Thyroid gland (tissue), 4 donors: ENCODE measurements at regions not wholly inside any gene's neighbourhood (a gene's known extent, or its start where the extent isn't known, plus 50 kb on each side); places are given as distances from the start of the nearest gene placed in this dataset.

Source experiments
- DNase-seq, 2 donors: peaks; one replicate each; pipeline ENCODE4 v3.0.0-alpha.2; 2019
- H3K27ac ChIP-seq, 3 donors: fragments of 200-600 bp; sonication (generic); 1 replicate in 2 of 3; 2 replicates in 1 of 3; pipeline ENCODE4 v1.5.1; 2016 to 2019; ENCODE audit warnings: mild to moderate bottlenecking in 1 of 3, moderate library complexity in 1 of 3
- H3K27me3 ChIP-seq: fragments of 200-600 bp; sonication (generic); one replicate; pipeline ENCODE4 v1.5.1; 2019
- H3K36me3 ChIP-seq, 2 donors: fragments of 200-600 bp; sonication (generic); one replicate each; pipeline ENCODE4 v1.5.1; 2016 to 2019
- H3K4me1 ChIP-seq, 2 donors: fragments of 200-600 bp; sonication (generic); one replicate each; pipeline ENCODE4 v1.5.1; 2017 to 2019
- H3K4me3 ChIP-seq, 3 donors: fragments of 200-600 bp; sonication (generic); replicated peaks in 1 of 3; 1 replicate in 2 of 3; 2 replicates in 1 of 3; pipeline ENCODE4 v1.5.1; 2016; ENCODE audit warnings: mild to moderate bottlenecking in 1 of 3
- H3K9me3 ChIP-seq: fragments of 200-600 bp; sonication (generic); one replicate; pipeline ENCODE4 v1.5.1; 2017
- POLR2A ChIP-seq, 2 donors: fragments of 450-650 bp; IDR thresholded peaks; one replicate each; pipeline ENCODE4 v1.6.1; 2017; ENCODE audit warnings: antibody characterized with exemption in 2 of 2, mild to moderate bottlenecking in 2 of 2, moderate library complexity in 1 of 2
- WGBS, 2 donors: methylation state at CpG; one replicate each; pipeline ENCODE4 v1.1.5; 2017; 5-methylcytosine and 5-hydroxymethylcytosine counted together
- intact Hi-C: fragments of 100-400 bp; cut with DNase I; formaldehyde crosslinking; loops from one replicate; pipeline ENCODE4 v1.15.1; 2023
- TF ChIP-seq, protein P1 (sequence below), 6 experiments: fragments of 200-600 bp in 3 of 6; fragments of 450-650 bp in 3 of 6; sonication (generic) in 3 of 6; IDR thresholded peaks; one replicate each; pipeline ENCODE4 v1.5.1; 2016 to 2019; ENCODE audit warnings: antibody characterized with exemption in 6 of 6, mild to moderate bottlenecking in 2 of 6, inconsistent platforms in 1 of 6, moderate library complexity in 1 of 6

- H3K27me3 ChIP-seq: no peaks in the 10 kb centered on the region
- peaks cover 32% of the 10 kb centered on the region in 2 donors for H3K4me1 ChIP-seq
- H3K36me3 ChIP-seq: no peaks in the 10 kb centered on the region
- intact Hi-C loops: no loop called here
- no peaks in the 10 kb centered on the region for H3K9me3 ChIP-seq
- H3K4me3 ChIP-seq: no peak overlapping the region
- WGBS, 2 donors: 29 to 40% methylated on average over 2 of the region's 2 CpGs
- peak overlapping the region; percentile 56 to 86 (median 82) for H3K27ac ChIP-seq
- no peak for TF ChIP-seq POLR2A (IDR thresholded peaks at IDR 0.05)
- TF ChIP-seq, protein P1, sequence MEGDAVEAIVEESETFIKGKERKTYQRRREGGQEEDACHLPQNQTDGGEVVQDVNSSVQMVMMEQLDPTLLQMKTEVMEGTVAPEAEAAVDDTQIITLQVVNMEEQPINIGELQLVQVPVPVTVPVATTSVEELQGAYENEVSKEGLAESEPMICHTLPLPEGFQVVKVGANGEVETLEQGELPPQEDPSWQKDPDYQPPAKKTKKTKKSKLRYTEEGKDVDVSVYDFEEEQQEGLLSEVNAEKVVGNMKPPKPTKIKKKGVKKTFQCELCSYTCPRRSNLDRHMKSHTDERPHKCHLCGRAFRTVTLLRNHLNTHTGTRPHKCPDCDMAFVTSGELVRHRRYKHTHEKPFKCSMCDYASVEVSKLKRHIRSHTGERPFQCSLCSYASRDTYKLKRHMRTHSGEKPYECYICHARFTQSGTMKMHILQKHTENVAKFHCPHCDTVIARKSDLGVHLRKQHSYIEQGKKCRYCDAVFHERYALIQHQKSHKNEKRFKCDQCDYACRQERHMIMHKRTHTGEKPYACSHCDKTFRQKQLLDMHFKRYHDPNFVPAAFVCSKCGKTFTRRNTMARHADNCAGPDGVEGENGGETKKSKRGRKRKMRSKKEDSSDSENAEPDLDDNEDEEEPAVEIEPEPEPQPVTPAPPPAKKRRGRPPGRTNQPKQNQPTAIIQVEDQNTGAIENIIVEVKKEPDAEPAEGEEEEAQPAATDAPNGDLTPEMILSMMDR (IDR thresholded peaks at IDR 0.05): no peak
- peak; percentile 52 to 54 for DNase-seq
Measured at GRCh38 chr4:41334182-41334581, 77.5 kb downstream of the UCHL1 start.

GRCh38 chr4:41339812-41340809, 83.4 kb downstream of the UCHL1 start:
- H3K27me3 ChIP-seq: no peaks in the 10 kb centered on the region
- peak; percentile 26 to 38 for DNase-seq
- H3K9me3 ChIP-seq: no peaks in the 10 kb centered on the region
- H3K36me3 ChIP-seq: no peaks in the 10 kb centered on the region
- no peak overlapping the region for H3K4me3 ChIP-seq
- no peak for TF ChIP-seq POLR2A (IDR thresholded peaks at IDR 0.05)
- TF ChIP-seq, protein P1 (IDR thresholded peaks at IDR 0.05): peak in 3 of 6 experiments; percentile 17 to 44 (median 31)
- intact Hi-C loops: no loop called here
- H3K27ac ChIP-seq: peak overlapping the region in 2 of 3 donors; percentile 0 to 21
- peaks cover under 1 to 4% of the 10 kb centered on the region in 2 donors for H3K4me1 ChIP-seq
- 58 to 64% methylated on average over 10 of the region's 10 CpGs for WGBS, 2 donors

DNA sequence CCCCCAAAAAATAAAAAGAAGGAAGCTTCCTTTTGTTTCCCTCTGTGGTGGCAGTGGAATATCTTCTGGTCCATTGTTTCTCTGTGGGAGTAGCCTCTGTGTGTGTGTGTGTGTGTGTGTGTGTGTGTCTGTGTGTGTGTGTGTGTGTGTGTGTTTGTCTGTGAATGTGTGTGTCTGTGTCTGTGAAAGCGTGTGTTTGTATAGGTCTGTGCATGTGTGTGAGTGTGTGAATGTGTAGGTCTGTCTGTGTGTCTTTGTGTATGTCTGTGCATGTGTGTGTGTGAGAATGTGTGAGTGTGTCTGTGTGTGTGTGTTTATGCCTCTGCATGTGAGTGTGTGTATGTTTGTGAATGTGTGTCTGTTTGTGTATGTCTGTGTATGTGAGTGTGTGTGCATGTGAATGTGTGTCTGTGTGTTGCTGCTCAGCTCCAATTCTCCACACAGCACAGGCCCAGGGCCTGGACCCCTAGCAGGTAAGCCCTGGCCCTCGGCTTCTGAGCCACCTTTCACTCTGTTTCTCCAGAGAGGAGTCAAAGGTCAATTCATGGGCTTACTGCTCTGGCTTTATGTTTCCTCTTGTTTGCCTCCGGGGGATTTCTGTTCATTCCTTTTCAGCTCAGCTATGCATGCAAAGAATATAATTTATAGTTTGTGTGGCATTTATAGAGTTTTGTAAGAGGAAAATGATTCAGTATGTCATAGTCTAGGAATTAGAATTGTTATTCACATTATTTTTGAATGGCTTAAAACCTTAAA, 89.8 kb downstream of the UCHL1 start:
- no peak for DNase-seq
- no peak overlapping the region for H3K27ac ChIP-seq
- H3K9me3 ChIP-seq: no peaks in the 10 kb centered on the region
- H3K4me3 ChIP-seq: no peak overlapping the region
- peaks cover 0 to 3% of the 10 kb centered on the region in 2 donors for H3K4me1 ChIP-seq
- WGBS, 2 donors: 81 to 82% methylated on average over 3 of the region's 3 CpGs
- H3K27me3 ChIP-seq: no peaks in the 10 kb centered on the region
- TF ChIP-seq, protein P1 (IDR thresholded peaks at IDR 0.05): no peak
- no peak for TF ChIP-seq POLR2A (IDR thresholded peaks at IDR 0.05)
- no peaks in the 10 kb centered on the region for H3K36me3 ChIP-seq
- intact Hi-C loops: no loop called here

DNA sequence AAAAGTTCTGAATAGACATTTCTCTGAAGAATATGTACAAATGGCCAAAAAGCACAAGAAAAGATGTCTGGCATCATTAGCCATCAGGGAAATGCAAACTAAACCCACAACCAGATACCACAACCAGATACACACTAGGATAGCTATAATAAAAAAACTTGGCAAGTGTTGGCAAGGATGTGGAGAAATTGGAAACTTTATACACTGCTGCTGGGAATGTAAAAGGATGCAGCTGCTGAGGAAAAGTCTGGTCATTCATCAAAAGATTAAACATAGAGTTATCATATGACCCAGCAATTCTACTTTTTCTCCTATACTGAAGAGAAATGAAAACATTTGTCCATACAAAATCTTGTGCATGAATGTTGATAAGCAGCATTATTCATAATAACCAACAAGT, 92.3 kb downstream of the UCHL1 start:
- Histone ChIP-seq H3K4me3 (no peak overlapping the region), H3K36me3 (no peaks in the 10 kb centered on the region), H3K27me3 (no peaks in the 10 kb centered on the region), H3K27ac (no peak overlapping the region), H3K4me1 (peaks cover 0 to 3% of the 10 kb centered on the region in 2 donors), H3K9me3 (no peaks in the 10 kb centered on the region)
- TF ChIP-seq, protein P1 (IDR thresholded peaks at IDR 0.05): no peak
- TF ChIP-seq POLR2A (IDR thresholded peaks at IDR 0.05): no peak
- intact Hi-C loops: no loop called here
- no peak for DNase-seq
